PC-3 (cell line): ENCODE measurements at regions not wholly inside any gene's neighbourhood (a gene's known extent, or its start where the extent isn't known, plus 50 kb on each side); places are given as distances from the start of the nearest gene placed in this dataset.

Source experiments
- ATAC-seq: fragments of 200-7000 bp; cut with Tn5 transposase; 2 replicates; pipeline ENCODE4 v1.9.1; 2020; ENCODE audit warnings: mild to moderate bottlenecking, moderate library complexity
- BruUV-seq: library from RNA; stranded (reverse); fragments of 400-500 nt; replicated peaks from 2 replicates; lab custom pipeline; 2021; lab: Mats Ljungman, UMichigan
- CTCF ChIA-PET: fragments of 300-600 bp; sonication (Branson Sonifier 250); formaldehyde crosslinking; loops from one replicate; lab custom pipeline; 2022; ENCODE audit warnings: antibody characterized with exemption; lab: Charles Lee
- POLR2A ChIA-PET: fragments of 300-600 bp; sonication (Branson Sonifier 250); formaldehyde crosslinking; loops from one replicate; lab custom pipeline; 2022; ENCODE audit warnings: antibody characterized with exemption; ENCODE audit not compliant: unreplicated experiment; lab: Charles Lee
- DNase-seq: peaks from one replicate; pipeline ENCODE4 v3.0.0-alpha.2; 2015
- H2AFZ ChIP-seq: fragments of 300-600 bp; sonication (generic); 2 replicates; pipeline ENCODE4 v1.6.0; 2016; ENCODE audit warnings: antibody characterized with exemption, low read length
- H3F3A ChIP-seq: fragments of 300-600 bp; sonication (generic); one replicate; pipeline ENCODE4 v1.6.0; 2017; ENCODE audit warnings: antibody characterized with exemption, low read length, control low read depth, mild to moderate bottlenecking; ENCODE audit not compliant: unreplicated experiment
- H3K27ac ChIP-seq: fragments of 300-600 bp; sonication (generic); 2 replicates; pipeline ENCODE4 v1.5.1; 2016; ENCODE audit warnings: mild to moderate bottlenecking, low read length
- H3K27me3 ChIP-seq: fragments of 300-600 bp; sonication (generic); 2 replicates; pipeline ENCODE4 v1.6.1; 2016; ENCODE audit warnings: low read length, mixed read lengths
- H3K36me3 ChIP-seq: fragments of 300-600 bp; sonication (generic); 2 replicates; pipeline ENCODE4 v1.6.1; 2016; ENCODE audit warnings: low read depth, mixed run types, low read length, mixed read lengths
- H3K4me1 ChIP-seq: fragments of 300-600 bp; sonication (generic); 2 replicates; pipeline ENCODE4 v1.5.1; 2016; ENCODE audit warnings: low read length; ENCODE audit not compliant: insufficient read depth
- H3K4me2 ChIP-seq: fragments of 300-600 bp; sonication (generic); 2 replicates; pipeline ENCODE4 v1.6.0; 2016; ENCODE audit warnings: low read length
- H3K4me3 ChIP-seq: fragments of 300-600 bp; sonication (generic); 2 replicates; pipeline ENCODE4 v1.5.1; 2016; ENCODE audit warnings: mild to moderate bottlenecking, low read length, mixed read lengths
- H3K79me2 ChIP-seq: fragments of 300-600 bp; sonication (generic); 2 replicates; pipeline ENCODE4 v1.6.1; 2017; ENCODE audit warnings: low read length, mixed read lengths
- H3K9ac ChIP-seq: fragments of 300-600 bp; sonication (generic); 2 replicates; pipeline ENCODE4 v1.6.0; 2016; ENCODE audit warnings: mild to moderate bottlenecking, low read length
- H3K9me2 ChIP-seq: fragments of 300-600 bp; sonication (generic); replicated peaks from 2 replicates; pipeline ENCODE4 v1.6.1; 2016; ENCODE audit warnings: mixed run types, low read length, mixed read lengths
- H3K9me3 ChIP-seq: fragments of 300-600 bp; sonication (generic); 2 replicates; pipeline ENCODE4 v1.6.1; 2016; ENCODE audit warnings: low read length, mixed read lengths
- H4K20me1 ChIP-seq: fragments of 300-600 bp; sonication (generic); 2 replicates; pipeline ENCODE4 v1.6.1; 2016; ENCODE audit warnings: low read length, mixed read lengths
- EZH2 ChIP-seq: fragments of 300-600 bp; sonication (generic); IDR thresholded peaks from one replicate; pipeline ENCODE4 v1.6.1; 2017; ENCODE audit warnings: antibody characterized with exemption, mild to moderate bottlenecking, low read length; ENCODE audit not compliant: unreplicated experiment
- EZH2phosphoT487 ChIP-seq: fragments of 300-600 bp; sonication (generic); IDR thresholded peaks from 2 replicates; pipeline ENCODE4 v1.6.1; 2018; ENCODE audit warnings: mild to moderate bottlenecking, antibody characterized with exemption, low read length, borderline replicate concordance
- intact Hi-C: fragments of 100-400 bp; cut with micrococcal nuclease; formaldehyde crosslinking; loops from 2 replicates; pipeline ENCODE4 v1.9.0; 2023
- TF ChIP-seq, protein P1 (sequence below): fragments of 300-600 bp; sonication (generic); conservative IDR thresholded peaks from 2 replicates; pipeline ENCODE4 v1.5.1; 2017; ENCODE audit warnings: antibody characterized with exemption, low read depth, mild to moderate bottlenecking, low read length

GRCh38 chr4:19645589-19645988 lies 606.1 kb upstream of the SLIT2 start:
- H3F3A ChIP-seq, result no peaks in the 10 kb centered on the region
- ChIA-PET CTCF (no interaction called here), POLR2A (no interaction called here)
- TF ChIP-seq, protein P1, sequence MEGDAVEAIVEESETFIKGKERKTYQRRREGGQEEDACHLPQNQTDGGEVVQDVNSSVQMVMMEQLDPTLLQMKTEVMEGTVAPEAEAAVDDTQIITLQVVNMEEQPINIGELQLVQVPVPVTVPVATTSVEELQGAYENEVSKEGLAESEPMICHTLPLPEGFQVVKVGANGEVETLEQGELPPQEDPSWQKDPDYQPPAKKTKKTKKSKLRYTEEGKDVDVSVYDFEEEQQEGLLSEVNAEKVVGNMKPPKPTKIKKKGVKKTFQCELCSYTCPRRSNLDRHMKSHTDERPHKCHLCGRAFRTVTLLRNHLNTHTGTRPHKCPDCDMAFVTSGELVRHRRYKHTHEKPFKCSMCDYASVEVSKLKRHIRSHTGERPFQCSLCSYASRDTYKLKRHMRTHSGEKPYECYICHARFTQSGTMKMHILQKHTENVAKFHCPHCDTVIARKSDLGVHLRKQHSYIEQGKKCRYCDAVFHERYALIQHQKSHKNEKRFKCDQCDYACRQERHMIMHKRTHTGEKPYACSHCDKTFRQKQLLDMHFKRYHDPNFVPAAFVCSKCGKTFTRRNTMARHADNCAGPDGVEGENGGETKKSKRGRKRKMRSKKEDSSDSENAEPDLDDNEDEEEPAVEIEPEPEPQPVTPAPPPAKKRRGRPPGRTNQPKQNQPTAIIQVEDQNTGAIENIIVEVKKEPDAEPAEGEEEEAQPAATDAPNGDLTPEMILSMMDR, result no peak
- TF ChIP-seq EZH2 (no peak), EZH2phosphoT487 (no peak)
- H3K4me1 ChIP-seq, result no peaks in the 10 kb centered on the region
- no TSS peak for BruUV-seq
- intact Hi-C loops, result no loop called here
- no peak overlapping the region for H3K4me3 ChIP-seq
- no peak overlapping the region for H3K9ac ChIP-seq
- no peaks in the 10 kb centered on the region for H3K9me2 ChIP-seq
- no peaks in the 10 kb centered on the region for H3K9me3 ChIP-seq
- no peaks in the 10 kb centered on the region for H3K79me2 ChIP-seq
- H2AFZ ChIP-seq, result no peak overlapping the region
- ATAC-seq (no peak), DNase-seq (no peak)
- H3K4me2 ChIP-seq, result no peak overlapping the region
- no peaks in the 10 kb centered on the region for H3K27me3 ChIP-seq
- no peak overlapping the region for H3K27ac ChIP-seq
- H4K20me1 ChIP-seq, result no peaks in the 10 kb centered on the region
- no peaks in the 10 kb centered on the region for H3K36me3 ChIP-seq

GRCh38 chr4:19636451-19636850 lies 615.3 kb upstream of the SLIT2 start:
- no peaks in the 10 kb centered on the region for H3F3A ChIP-seq
- ATAC-seq (no peak), DNase-seq (no peak)
- no peak overlapping the region for H3K4me2 ChIP-seq
- H3K27ac ChIP-seq, result no peak overlapping the region
- no peaks in the 10 kb centered on the region for H3K9me3 ChIP-seq
- H4K20me1 ChIP-seq, result no peaks in the 10 kb centered on the region
- H3K9ac ChIP-seq, result no peak overlapping the region
- no peak overlapping the region for H3K4me3 ChIP-seq
- no peak overlapping the region for H2AFZ ChIP-seq
- H3K9me2 ChIP-seq, result no peaks in the 10 kb centered on the region
- no peaks in the 10 kb centered on the region for H3K4me1 ChIP-seq
- H3K79me2 ChIP-seq, result no peaks in the 10 kb centered on the region
- POLR2A ChIA-PET, result no interaction called here
- BruUV-seq, result no TSS peak
- no peaks in the 10 kb centered on the region; the same call in 1 of the 2 replicates for H3K36me3 ChIP-seq
- intact Hi-C loops, result no loop called here
- no peaks in the 10 kb centered on the region for H3K27me3 ChIP-seq
- TF ChIP-seq EZH2phosphoT487 (no peak), EZH2 (no peak)
- TF ChIP-seq, protein P1, result no peak
- CTCF ChIA-PET, result no interaction called here

GRCh38 chr4:19631814-19632213 lies 619.9 kb upstream of the SLIT2 start:
- POLR2A ChIA-PET, result no interaction called here
- no peak for ATAC-seq

More at GRCh38 chr4:19631814-19632213, 619.9 kb upstream of the SLIT2 start:
- no peak for DNase-seq
- H3K9ac ChIP-seq, result no peak overlapping the region
- no peak overlapping the region for H3K4me2 ChIP-seq
- H3K9me2 ChIP-seq, result no peaks in the 10 kb centered on the region
- H3K27me3 ChIP-seq, result no peaks in the 10 kb centered on the region
- CTCF ChIA-PET, result no interaction called here
- intact Hi-C loops, result no loop called here
- H3K4me3 ChIP-seq, result no peak overlapping the region
- H3F3A ChIP-seq, result no peaks in the 10 kb centered on the region
- H3K4me1 ChIP-seq, result no peaks in the 10 kb centered on the region
- no peak overlapping the region for H2AFZ ChIP-seq
- TF ChIP-seq EZH2phosphoT487 (no peak), EZH2 (no peak)
- TF ChIP-seq, protein P1, result no peak
- no peaks in the 10 kb centered on the region for H3K9me3 ChIP-seq
- no peak overlapping the region for H3K27ac ChIP-seq
- no peaks in the 10 kb centered on the region; the same call in 1 of the 2 replicates for H3K36me3 ChIP-seq
- H3K79me2 ChIP-seq, result no peaks in the 10 kb centered on the region
- BruUV-seq, result no TSS peak
- no peaks in the 10 kb centered on the region for H4K20me1 ChIP-seq
